Large intestine (tissue), 3 donors: ENCODE measurements at regions not wholly inside any gene's neighbourhood (a gene's known extent, or its start where the extent isn't known, plus 50 kb on each side); places are given as distances from the start of the nearest gene placed in this dataset.

Experiments used
- DNase-seq, 2 donors: peaks; one replicate each; pipeline versions ENCODE4 v3.0.0 to v3.0.0-alpha.2; 2013
- H3K27ac ChIP-seq: one replicate; pipeline ENCODE4 v1.5.1; 2013; ENCODE audit warnings: low read length
- H3K27me3 ChIP-seq: 2 replicates; pipeline ENCODE4 v1.6.1; 2013; ENCODE audit warnings: low read length; ENCODE audit not compliant: control insufficient read depth, insufficient read depth
- H3K36me3 ChIP-seq: 2 replicates; pipeline ENCODE4 v1.6.1; 2013; ENCODE audit warnings: low read length; ENCODE audit not compliant: control insufficient read depth, insufficient read depth
- H3K4me1 ChIP-seq: one replicate; pipeline ENCODE4 v1.6.1; 2013; ENCODE audit warnings: low read length; ENCODE audit not compliant: control insufficient read depth, insufficient read depth
- H3K4me3 ChIP-seq: one replicate; pipeline ENCODE4 v1.5.1; 2013; ENCODE audit warnings: low read length
- H3K9me3 ChIP-seq: one replicate; pipeline ENCODE4 v1.6.1; 2013; ENCODE audit warnings: mild to moderate bottlenecking, low read depth, low read length, moderate library complexity; ENCODE audit not compliant: control insufficient read depth
- WGBS: methylation state at CpG from one replicate; pipeline ENCODE4 v1.1.5; 2013; ENCODE audit warnings: low lambda C conversion rate; ENCODE audit not compliant: insufficient coverage; 5-methylcytosine and 5-hydroxymethylcytosine counted together

DNA sequence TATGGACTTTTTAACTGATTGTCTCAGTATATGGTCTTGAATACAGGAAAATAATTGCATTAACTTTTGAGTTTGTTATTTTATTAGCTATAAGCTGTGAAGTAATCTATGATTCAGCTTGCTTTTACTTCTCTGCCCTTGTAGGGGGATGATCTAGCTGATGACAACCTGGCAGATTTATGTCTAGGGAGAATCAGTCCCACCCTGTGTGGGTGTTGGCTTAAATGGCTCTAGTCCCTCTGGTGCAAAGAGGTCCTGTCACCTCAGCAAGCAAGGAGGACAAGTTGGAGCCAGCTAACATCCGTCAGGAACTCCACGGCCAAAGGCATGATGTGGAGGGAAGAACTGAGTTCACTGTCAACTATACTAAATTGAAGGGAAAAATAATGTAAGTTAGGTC lies 495.3 kb downstream of the BMP2 start:
- no peaks in the 10 kb centered on the region for H3K9me3 ChIP-seq
- H3K4me1 ChIP-seq, result peaks cover 5% of the 10 kb centered on the region
- no peaks in the 10 kb centered on the region for H3K27me3 ChIP-seq
- WGBS, result no CpG with 5 or more reads among the region's 2 CpGs
- H3K4me3 ChIP-seq, result no peak overlapping the region
- no peaks in the 10 kb centered on the region for H3K36me3 ChIP-seq
- DNase-seq, result no peak
- no peak overlapping the region for H3K27ac ChIP-seq

DNA sequence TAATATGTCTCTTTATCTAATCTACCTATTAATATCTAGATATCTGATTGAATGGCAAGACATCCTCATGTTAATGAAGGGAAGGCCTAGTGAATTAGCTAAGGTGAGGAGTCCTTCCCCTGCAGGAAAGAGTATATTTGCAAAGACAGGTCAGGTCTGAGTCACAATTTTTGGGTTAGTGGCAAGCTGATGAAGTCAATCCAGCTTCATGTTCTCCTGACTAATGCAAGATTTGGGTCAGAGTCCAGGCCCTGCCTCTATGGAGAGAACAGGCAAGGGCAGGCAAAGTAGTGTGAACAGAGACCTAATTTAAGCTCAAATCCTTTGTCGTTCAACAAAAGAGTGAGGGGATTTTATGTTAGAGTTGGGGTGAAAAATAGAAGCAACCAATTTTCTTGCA lies 496.7 kb downstream of the BMP2 start:
- H3K4me1 ChIP-seq, result no peaks in the 10 kb centered on the region
- no peaks in the 10 kb centered on the region for H3K27me3 ChIP-seq
- 80% methylated on average over 1 of the region's 1 CpG for WGBS
- no peak overlapping the region for H3K27ac ChIP-seq
- no peaks in the 10 kb centered on the region for H3K36me3 ChIP-seq
- DNase-seq, result no peak
- no peak overlapping the region for H3K4me3 ChIP-seq
- H3K9me3 ChIP-seq, result no peaks in the 10 kb centered on the region

DNA sequence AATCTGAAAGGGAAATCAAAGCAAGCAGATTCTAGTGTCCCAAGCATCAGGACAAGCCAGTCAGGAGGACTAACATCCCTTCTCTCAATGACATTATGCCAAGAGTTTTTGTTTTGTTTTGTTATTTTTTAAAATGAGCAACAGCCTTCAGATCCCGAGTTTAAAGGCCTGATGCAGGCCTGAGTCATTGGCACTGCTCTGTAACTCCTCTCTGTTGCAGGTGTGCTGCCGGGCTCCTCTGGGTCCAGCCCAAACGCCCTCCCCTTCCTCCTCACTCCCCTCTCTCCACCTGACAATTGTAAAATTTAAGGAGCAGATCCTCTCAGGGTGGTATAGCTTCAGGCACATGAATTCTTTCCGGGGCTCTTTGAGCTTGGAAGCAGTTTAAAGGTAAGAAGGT lies 502.0 kb downstream of the BMP2 start:
- H3K9me3 ChIP-seq, result no peaks in the 10 kb centered on the region
- DNase-seq, result no peak
- H3K4me3 ChIP-seq, result no peak overlapping the region
- H3K36me3 ChIP-seq, result no peaks in the 10 kb centered on the region
- H3K4me1 ChIP-seq, result no peaks in the 10 kb centered on the region
- H3K27me3 ChIP-seq, result no peaks in the 10 kb centered on the region
- no peak overlapping the region for H3K27ac ChIP-seq
- no CpG with 5 or more reads among the region's 4 CpGs for WGBS

DNA sequence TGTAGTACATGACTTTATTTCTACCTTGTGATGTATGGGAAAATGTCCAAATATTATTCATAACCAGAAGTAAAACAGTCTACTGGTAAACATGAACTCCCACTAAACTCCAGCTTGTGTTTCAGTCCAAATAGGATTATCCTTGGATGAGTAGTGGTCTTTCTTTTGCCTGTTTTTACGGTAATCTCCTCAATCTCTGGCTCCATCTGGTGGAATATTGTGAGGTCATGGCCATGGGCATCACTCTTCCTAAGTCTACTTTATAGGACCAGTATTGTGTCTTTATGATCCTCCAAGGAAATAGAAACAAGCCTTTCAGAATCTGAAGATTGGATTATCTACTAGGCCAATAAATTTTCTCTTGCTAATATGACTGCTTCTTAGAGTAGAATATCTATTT lies 505.0 kb downstream of the BMP2 start:
- Histone ChIP-seq H3K4me3 (no peak overlapping the region), H3K27me3 (no peaks in the 10 kb centered on the region), H3K4me1 (no peaks in the 10 kb centered on the region), H3K9me3 (no peaks in the 10 kb centered on the region), H3K27ac (no peak overlapping the region), H3K36me3 (no peaks in the 10 kb centered on the region)
- no CpG with 5 or more reads among the region's 1 CpG for WGBS
- no peak for DNase-seq

- Histone ChIP-seq H3K9me3 (no peaks in the 10 kb centered on the region), H3K27ac (no peak overlapping the region), H3K4me1 (peaks cover 2% of the 10 kb centered on the region), H3K36me3 (no peaks in the 10 kb centered on the region), H3K27me3 (no peaks in the 10 kb centered on the region), H3K4me3 (no peak overlapping the region)
- DNase-seq, result no peak
These were observed 507.4 kb downstream of the BMP2 start for GRCh38 chr20:7274870-7275269.

GRCh38 chr20:7275645-7276237 lies 508.3 kb downstream of the BMP2 start:
- Histone ChIP-seq H3K4me1 (peaks cover 2% of the 10 kb centered on the region), H3K27me3 (no peaks in the 10 kb centered on the region), H3K4me3 (no peak overlapping the region), H3K9me3 (no peaks in the 10 kb centered on the region), H3K36me3 (no peaks in the 10 kb centered on the region), H3K27ac (no peak overlapping the region)
- no CpG with 5 or more reads among the region's 3 CpGs for WGBS
- no peak for DNase-seq

DNA sequence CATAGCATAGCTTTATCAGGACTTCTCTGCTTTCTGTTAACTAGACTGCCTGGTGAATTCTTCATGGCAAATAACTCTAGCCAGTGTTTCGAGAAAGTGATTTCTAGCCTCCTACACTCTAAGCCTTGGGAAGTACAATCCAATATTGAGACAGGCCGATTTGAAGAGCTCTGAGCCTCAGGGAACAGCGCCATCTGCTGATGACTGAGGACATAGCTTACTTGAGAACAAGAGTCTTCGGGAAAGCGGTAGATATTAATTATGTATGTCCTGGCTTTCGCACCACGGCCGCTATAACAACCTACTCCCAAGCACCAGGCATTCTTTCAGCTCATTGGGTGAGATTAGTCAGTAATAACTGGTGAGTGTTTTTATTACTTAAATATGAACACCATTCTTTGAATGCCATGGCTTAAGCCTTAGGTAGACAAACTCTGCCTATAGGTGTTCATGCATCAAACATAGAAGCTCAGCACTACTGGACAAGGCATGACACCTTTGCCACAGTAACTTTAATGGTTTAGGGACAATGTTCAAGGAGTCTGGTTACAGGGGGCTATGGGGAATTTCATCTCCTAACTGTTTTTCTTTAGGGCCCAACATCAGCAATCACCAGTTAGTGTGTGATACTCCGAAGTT lies 518.6 kb downstream of the BMP2 start:
- no peaks in the 10 kb centered on the region for H3K27me3 ChIP-seq
- peak; percentile 72 to 77 for DNase-seq
- WGBS, result no CpG with 5 or more reads among the region's 9 CpGs
- H3K4me1 ChIP-seq, result peaks cover 4% of the 10 kb centered on the region
- no peaks in the 10 kb centered on the region for H3K9me3 ChIP-seq
- no peak overlapping the region for H3K27ac ChIP-seq
- H3K36me3 ChIP-seq, result no peaks in the 10 kb centered on the region
- no peak overlapping the region for H3K4me3 ChIP-seq

- no peaks in the 10 kb centered on the region for H3K36me3 ChIP-seq
- H3K27me3 ChIP-seq, result no peaks in the 10 kb centered on the region
- WGBS, result 30% methylated on average over 2 of the region's 2 CpGs
- DNase-seq, result peak in 1 of 2 donors; percentile 54
- no peaks in the 10 kb centered on the region for H3K9me3 ChIP-seq
- no peak overlapping the region for H3K4me3 ChIP-seq
- H3K4me1 ChIP-seq, result peaks cover 4% of the 10 kb centered on the region
- H3K27ac ChIP-seq, result no peak overlapping the region
These were observed 523.9 kb downstream of the BMP2 start for GRCh38 chr20:7291323-7291943.

DNA sequence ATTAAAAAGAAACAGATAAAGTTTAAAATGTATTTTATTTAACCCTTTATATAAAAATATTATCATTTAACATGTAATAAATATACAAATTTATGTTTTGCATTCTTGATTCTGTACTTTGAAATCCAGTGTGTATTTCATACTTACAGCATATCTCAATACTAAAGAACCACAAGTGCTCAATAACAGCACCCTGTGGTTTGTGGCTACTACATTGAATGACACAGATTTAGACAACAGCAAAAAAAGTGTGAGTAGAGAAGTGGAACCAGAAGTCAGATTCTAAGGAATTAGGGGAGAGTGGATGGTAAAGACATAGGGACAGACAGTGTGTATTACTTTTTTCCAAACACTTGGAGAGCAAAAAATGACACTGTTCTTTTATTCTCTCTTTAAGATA lies 524.5 kb downstream of the BMP2 start:
- Histone ChIP-seq H3K27ac (no peak overlapping the region), H3K9me3 (no peaks in the 10 kb centered on the region), H3K36me3 (no peaks in the 10 kb centered on the region), H3K27me3 (no peaks in the 10 kb centered on the region), H3K4me1 (peaks cover 4% of the 10 kb centered on the region), H3K4me3 (no peak overlapping the region)
- DNase-seq, result no peak

GRCh38 chr20:7294816-7295360 lies 527.4 kb downstream of the BMP2 start:
- H3K4me1 ChIP-seq, result peaks cover 4% of the 10 kb centered on the region
- H3K27ac ChIP-seq, result no peak overlapping the region
- no peaks in the 10 kb centered on the region for H3K36me3 ChIP-seq
- H3K9me3 ChIP-seq, result no peaks in the 10 kb centered on the region
- no peak for DNase-seq
- WGBS, result 100% methylated on average over 1 of the region's 6 CpGs
- H3K4me3 ChIP-seq, result no peak overlapping the region
- H3K27me3 ChIP-seq, result no peaks in the 10 kb centered on the region

GRCh38 chr20:7301807-7302206 lies 534.3 kb downstream of the BMP2 start:
- H3K4me1 ChIP-seq, result no peaks in the 10 kb centered on the region
- H3K9me3 ChIP-seq, result no peaks in the 10 kb centered on the region
- no peak overlapping the region for H3K27ac ChIP-seq
- no peak overlapping the region for H3K4me3 ChIP-seq
- no peaks in the 10 kb centered on the region for H3K36me3 ChIP-seq
- H3K27me3 ChIP-seq, result no peaks in the 10 kb centered on the region
- DNase-seq, result no peak
- 80% methylated on average over 1 of the region's 2 CpGs for WGBS
